BLaER1 treated with 17β-estradiol and CSF1 and Interleukin-3, amounts not matched to agents 10 nM and 100 nM (cell line): ENCODE measurements at regions not wholly inside any gene's neighbourhood (a gene's known extent, or its start where the extent isn't known, plus 50 kb on each side); places are given as distances from the start of the nearest gene placed in this dataset.

Source experiments
- H3K27ac ChIP-seq, 11 experiments: shearing (Covaris generic); formaldehyde crosslinking; 2 replicates each; pipeline ENCODE4 v1.8.1; 2022
- H3K27me3 ChIP-seq, 11 experiments: shearing (Covaris generic); formaldehyde crosslinking; 2 replicates each; pipeline ENCODE4 v1.8.1; 2022
- H3K36me3 ChIP-seq, 11 experiments: shearing (Covaris generic); formaldehyde crosslinking; 2 replicates each; pipeline ENCODE4 v1.8.1; 2022
- H3K4me1 ChIP-seq, 10 experiments: shearing (Covaris generic); formaldehyde crosslinking; 2 replicates each; pipeline ENCODE4 v1.8.1; 2022
- H3K4me2 ChIP-seq, 11 experiments: shearing (Covaris generic); formaldehyde crosslinking; 2 replicates each; pipeline ENCODE4 v1.8.1; 2022
- H3K4me3 ChIP-seq, 10 experiments: shearing (Covaris generic); formaldehyde crosslinking; 2 replicates each; pipeline ENCODE4 v1.8.1; 2022
- H3K9ac ChIP-seq, 11 experiments: shearing (Covaris generic); formaldehyde crosslinking; 2 replicates each; pipeline ENCODE4 v1.8.1; 2022
- H3K9me3 ChIP-seq, 11 experiments: shearing (Covaris generic); formaldehyde crosslinking; replicated peaks in 1 of 11; 2 replicates each; pipeline ENCODE4 v1.8.1; 2022
- H4K20me1 ChIP-seq, 11 experiments: shearing (Covaris generic); formaldehyde crosslinking; 2 replicates each; pipeline ENCODE4 v1.8.1; 2022
- Cebpa-rat ChIP-seq, 11 experiments: shearing (Covaris generic); IDR thresholded peaks; 2 replicates each; pipeline ENCODE4 v1.8.1; 2022

DNA sequence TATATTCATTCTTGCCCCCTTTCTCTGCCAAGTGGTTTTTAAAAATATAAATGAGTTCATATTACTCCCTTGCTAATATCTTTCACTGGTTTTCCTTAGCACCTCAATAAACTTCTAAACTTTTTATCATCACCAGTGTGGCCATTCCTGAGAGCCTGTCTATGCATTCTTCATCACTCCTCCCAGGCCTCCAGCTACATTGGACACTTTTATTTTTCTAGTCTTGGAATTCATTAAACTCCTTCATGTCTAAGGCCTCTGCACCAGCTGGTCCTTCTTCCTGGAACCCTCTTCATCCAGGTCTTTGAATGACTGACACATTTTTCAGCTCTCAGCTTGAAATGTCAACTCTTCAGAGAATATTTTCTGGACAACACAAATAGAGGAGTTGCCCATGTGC is 120.4 kb upstream of the P2RY1 start:
- no peak for TF ChIP-seq Cebpa-rat (IDR thresholded peaks at IDR 0.05)
- no peak overlapping the region for H3K4me3 ChIP-seq
- no peak overlapping the region for H3K9ac ChIP-seq
- H3K9me3 ChIP-seq: no peaks in the 10 kb centered on the region
- H3K4me1 ChIP-seq: peaks cover 0 to 9% (median 0%) of the 10 kb centered on the region in 10 experiments; a peak in 4 of 20 replicates
- H4K20me1 ChIP-seq: no peaks in the 10 kb centered on the region
- no peaks in the 10 kb centered on the region for H3K36me3 ChIP-seq
- no peak overlapping the region for H3K27ac ChIP-seq
- no peaks in the 10 kb centered on the region for H3K27me3 ChIP-seq
- H3K4me2 ChIP-seq: no peak overlapping the region

DNA sequence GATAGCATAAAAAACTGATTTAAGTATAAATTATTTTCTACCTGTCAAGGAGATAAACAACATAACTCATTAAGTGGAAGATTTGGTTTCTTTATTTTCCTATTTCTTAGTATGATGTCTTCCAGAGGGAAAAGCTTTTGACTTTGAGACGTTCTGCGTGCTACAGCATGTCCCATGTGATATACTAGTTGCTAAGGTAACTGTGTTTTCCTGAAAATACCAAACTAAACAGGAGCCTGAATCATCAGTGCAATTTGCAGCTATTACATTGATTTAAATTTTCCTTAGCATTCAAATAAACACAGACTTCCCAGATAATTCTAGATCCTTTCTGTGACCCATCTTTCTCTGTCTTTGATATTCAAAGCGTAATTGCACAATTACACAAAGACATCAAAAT is 117.7 kb upstream of the P2RY1 start:
- no peaks in the 10 kb centered on the region for H3K36me3 ChIP-seq
- no peak for TF ChIP-seq Cebpa-rat (IDR thresholded peaks at IDR 0.05)
- H3K9me3 ChIP-seq: no peaks in the 10 kb centered on the region
- no peak overlapping the region for H3K9ac ChIP-seq
- no peak overlapping the region for H3K4me2 ChIP-seq
- H3K27me3 ChIP-seq: no peaks in the 10 kb centered on the region
- H3K4me1 ChIP-seq: peaks cover 0 to 9% (median 0%) of the 10 kb centered on the region in 10 experiments; a peak in 4 of 20 replicates
- H3K27ac ChIP-seq: no peak overlapping the region
- no peak overlapping the region for H3K4me3 ChIP-seq
- no peaks in the 10 kb centered on the region for H4K20me1 ChIP-seq

DNA sequence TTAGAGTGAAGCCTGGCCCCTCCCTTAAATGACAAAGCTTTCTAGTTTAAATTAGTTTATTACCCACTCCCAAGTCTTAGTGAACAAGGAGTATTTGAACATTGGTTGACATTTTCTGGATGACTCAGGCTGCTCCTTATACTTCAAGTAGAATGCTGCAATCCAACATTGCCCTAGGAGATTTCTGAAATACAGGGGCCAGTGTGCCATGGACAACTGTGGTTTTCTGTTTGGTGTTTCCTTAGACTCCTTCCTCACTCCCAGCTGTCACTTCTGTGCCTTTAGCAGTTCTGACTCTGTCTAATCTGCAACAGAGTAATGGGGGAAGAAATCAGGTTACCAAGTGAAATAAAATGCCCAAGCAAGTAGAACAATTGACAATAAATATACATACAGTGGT is 116.1 kb upstream of the P2RY1 start:
- Histone ChIP-seq H3K27me3 (no peaks in the 10 kb centered on the region), H3K27ac (no peak overlapping the region), H3K9me3 (no peaks in the 10 kb centered on the region), H3K4me2 (peak overlapping the region in 3 of 11 experiments; percentile 12 to 39 (median 20); a peak in 5 of 22 replicates), H3K4me1 (peaks cover 0 to 9% (median 0%) of the 10 kb centered on the region in 10 experiments; a peak in 4 of 20 replicates), H3K4me3 (no peak overlapping the region), H3K36me3 (no peaks in the 10 kb centered on the region), H4K20me1 (no peaks in the 10 kb centered on the region), H3K9ac (no peak overlapping the region)
- no peak for TF ChIP-seq Cebpa-rat (IDR thresholded peaks at IDR 0.05)

DNA sequence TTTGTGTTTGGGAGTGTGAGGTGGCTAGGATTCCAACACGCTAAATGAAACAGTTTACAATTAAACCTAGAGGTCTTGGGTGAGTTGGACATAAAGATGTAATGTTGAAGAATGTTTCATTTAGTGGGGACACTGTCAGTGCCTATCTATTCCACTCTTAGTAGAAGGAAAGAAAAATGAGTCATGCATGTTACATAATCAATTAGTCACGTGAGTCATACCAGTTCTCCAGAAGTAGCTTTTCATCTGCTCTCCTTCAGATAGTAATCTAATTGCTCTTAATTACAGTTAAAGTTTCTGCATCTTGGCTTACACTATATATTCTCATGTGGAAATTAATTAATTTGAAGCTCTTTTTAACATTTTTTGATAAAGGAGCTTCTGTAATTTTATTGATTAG is 115.7 kb upstream of the P2RY1 start:
- H3K4me1 ChIP-seq: peaks cover 0 to 9% (median 0%) of the 10 kb centered on the region in 10 experiments; a peak in 4 of 20 replicates
- no peak overlapping the region for H3K9ac ChIP-seq
- no peaks in the 10 kb centered on the region for H4K20me1 ChIP-seq
- peak overlapping the region in 3 of 11 experiments; percentile 12 to 39 (median 20); a peak in 5 of 22 replicates for H3K4me2 ChIP-seq
- no peak overlapping the region for H3K27ac ChIP-seq
- no peaks in the 10 kb centered on the region for H3K27me3 ChIP-seq
- no peak for TF ChIP-seq Cebpa-rat (IDR thresholded peaks at IDR 0.05)
- no peaks in the 10 kb centered on the region for H3K9me3 ChIP-seq
- no peak overlapping the region for H3K4me3 ChIP-seq
- no peaks in the 10 kb centered on the region for H3K36me3 ChIP-seq

DNA sequence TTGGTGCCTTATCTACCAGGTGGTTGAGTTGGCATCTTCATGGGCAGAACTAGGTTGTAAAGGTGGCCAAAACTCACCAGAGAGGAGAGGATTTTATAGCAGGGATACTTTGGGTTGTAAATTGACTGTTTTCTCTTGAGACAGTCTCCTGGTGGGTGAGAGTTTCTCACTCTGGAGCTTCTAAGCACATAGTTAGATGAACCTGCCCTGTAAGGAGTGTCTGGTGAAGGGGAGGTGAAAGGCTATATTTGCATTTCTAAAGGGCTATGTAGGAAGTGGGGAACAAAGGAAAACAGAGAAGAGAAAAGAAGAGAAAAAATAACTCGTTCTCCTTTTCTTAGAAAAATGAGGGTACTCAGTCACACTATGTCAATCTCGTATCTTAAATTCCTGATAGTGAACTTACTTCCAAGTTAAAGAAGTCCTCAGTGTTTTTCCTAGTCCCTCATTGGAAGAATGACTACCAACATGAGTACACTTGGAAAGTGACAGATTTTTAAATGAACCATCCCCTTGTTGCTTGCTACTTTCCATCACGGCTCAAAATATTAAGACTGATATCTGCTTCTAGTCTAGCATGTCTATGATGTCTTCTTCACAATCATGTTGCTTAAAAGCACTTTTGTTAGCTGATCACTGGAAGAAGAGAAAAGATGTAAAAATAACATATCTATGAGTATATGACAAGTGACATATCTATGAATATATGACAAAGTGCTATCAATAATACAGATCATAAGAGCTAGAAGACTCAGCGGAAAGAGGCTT is 113.8 kb upstream of the P2RY1 start:
- Histone ChIP-seq H3K36me3 (no peaks in the 10 kb centered on the region), H3K4me3 (no peak overlapping the region), H3K27ac (no peak overlapping the region), H4K20me1 (no peaks in the 10 kb centered on the region), H3K27me3 (no peaks in the 10 kb centered on the region), H3K9ac (no peak overlapping the region), H3K4me2 (no peak overlapping the region), H3K4me1 (peaks cover 0 to 9% (median 0%) of the 10 kb centered on the region in 10 experiments; a peak in 4 of 20 replicates), H3K9me3 (no peaks in the 10 kb centered on the region)
- TF ChIP-seq Cebpa-rat (IDR thresholded peaks at IDR 0.05): no peak

DNA sequence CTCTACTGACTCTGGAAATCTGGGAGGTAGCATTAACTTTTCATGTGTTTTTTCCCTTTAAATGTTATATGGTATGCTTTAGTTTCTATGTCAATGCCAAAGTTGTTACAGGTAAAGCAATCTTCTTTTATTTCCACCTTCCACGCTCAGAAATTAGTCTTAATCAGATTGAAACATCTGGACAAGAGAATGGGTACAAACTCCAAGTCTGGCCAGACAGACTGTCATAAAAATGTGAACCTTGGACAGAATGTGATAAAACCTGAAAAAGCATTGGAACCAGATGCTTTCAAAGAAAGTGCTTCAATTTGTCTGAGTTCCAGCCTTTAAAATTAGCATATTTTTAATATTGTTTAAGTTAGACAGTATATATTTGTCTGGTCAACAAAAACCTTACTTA is 110.7 kb upstream of the P2RY1 start:
- Histone ChIP-seq H3K27ac (no peak overlapping the region), H3K27me3 (no peaks in the 10 kb centered on the region), H3K9ac (no peak overlapping the region), H3K4me3 (no peak overlapping the region), H3K9me3 (no peaks in the 10 kb centered on the region), H3K4me2 (no peak overlapping the region), H3K36me3 (no peaks in the 10 kb centered on the region), H3K4me1 (peaks cover 0 to 2% (median 0%) of the 10 kb centered on the region in 10 experiments; a peak in 4 of 20 replicates), H4K20me1 (no peaks in the 10 kb centered on the region)
- TF ChIP-seq Cebpa-rat (IDR thresholded peaks at IDR 0.05): no peak

DNA sequence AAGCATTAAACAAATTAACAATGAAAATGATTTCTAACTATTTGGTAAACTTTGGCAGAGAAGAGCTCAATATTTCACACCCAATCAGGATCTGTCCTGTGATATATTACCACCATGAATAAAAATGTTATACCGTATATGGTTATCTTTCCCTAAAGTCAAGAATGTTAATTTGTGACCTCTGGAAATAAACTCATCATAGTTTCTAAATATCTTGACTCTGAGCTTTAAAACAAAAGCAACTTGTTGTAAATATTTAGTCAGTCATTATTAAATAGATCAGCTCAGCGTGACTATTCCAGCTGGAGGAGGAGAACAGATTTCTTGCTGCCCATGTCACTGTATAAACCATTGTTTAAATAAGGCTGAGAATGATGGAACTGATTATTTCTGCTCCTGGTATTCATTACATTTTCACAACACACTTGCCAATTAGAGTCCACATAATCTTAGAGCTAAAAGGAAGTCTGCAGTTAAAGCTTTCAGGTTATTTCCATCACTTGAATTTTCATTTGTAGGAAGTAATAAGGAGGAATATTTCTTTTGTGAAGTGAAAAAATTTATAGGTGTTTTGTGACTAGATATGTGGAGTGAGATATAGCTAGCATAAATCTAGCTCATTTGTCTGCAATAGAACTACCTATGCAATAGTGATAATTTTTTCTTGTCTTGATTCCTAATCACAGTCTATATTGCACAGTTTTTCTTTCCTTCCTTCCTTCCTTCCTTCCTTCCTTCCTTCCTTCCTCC is 106.5 kb upstream of the P2RY1 start:
- no peak overlapping the region for H3K27ac ChIP-seq
- H4K20me1 ChIP-seq: no peaks in the 10 kb centered on the region
- no peaks in the 10 kb centered on the region for H3K4me1 ChIP-seq
- H3K4me2 ChIP-seq: no peak overlapping the region
- no peak overlapping the region for H3K4me3 ChIP-seq
- H3K27me3 ChIP-seq: no peaks in the 10 kb centered on the region
- H3K9ac ChIP-seq: no peak overlapping the region
- no peaks in the 10 kb centered on the region for H3K36me3 ChIP-seq
- no peaks in the 10 kb centered on the region for H3K9me3 ChIP-seq
- no peak for TF ChIP-seq Cebpa-rat (IDR thresholded peaks at IDR 0.05)

DNA sequence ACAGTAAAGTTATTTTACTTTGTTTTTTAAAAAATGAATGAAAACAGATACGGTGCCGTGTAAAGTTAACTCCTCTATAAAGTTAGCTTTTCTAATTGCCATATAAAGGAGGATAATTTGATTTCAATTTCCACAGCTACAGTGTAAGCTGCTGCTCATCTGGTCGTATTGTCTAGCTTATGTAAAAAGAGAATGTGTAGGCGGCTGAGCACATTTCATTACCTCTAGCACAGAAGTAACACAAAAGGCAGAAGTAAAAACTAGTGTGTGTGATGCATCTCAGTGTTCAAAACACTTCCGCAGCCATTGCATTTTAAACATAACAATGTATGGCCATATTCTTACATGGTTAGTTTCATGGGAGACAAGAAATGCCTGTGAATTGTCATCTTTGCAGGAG is 105.0 kb upstream of the P2RY1 start:
- Histone ChIP-seq H3K4me1 (no peaks in the 10 kb centered on the region), H4K20me1 (no peaks in the 10 kb centered on the region), H3K4me2 (no peak overlapping the region), H3K27ac (no peak overlapping the region), H3K4me3 (no peak overlapping the region), H3K9ac (no peak overlapping the region), H3K9me3 (no peaks in the 10 kb centered on the region), H3K36me3 (no peaks in the 10 kb centered on the region), H3K27me3 (no peaks in the 10 kb centered on the region)
- TF ChIP-seq Cebpa-rat (IDR thresholded peaks at IDR 0.05): no peak

DNA sequence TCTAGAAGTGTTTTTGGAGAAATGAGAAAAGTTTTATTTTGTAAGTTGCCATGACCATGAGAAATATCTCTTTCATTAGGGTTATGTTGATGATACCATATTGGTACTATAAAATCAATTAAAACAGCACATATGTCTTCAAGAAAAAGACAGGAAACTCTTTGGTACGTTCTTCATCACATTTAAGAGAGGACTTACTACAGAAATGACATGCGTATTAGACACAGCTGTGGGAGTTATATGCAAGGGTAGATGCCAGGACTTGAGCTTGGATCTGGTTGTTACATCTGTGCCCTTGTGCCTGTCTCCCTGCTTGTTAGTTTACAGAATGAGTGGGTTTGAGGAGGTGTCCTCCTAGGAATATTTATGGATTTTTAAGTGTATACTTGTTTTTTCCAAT is 103.4 kb upstream of the P2RY1 start:
- Histone ChIP-seq H3K36me3 (no peaks in the 10 kb centered on the region), H3K27me3 (no peaks in the 10 kb centered on the region), H4K20me1 (no peaks in the 10 kb centered on the region), H3K9me3 (no peaks in the 10 kb centered on the region), H3K4me2 (no peak overlapping the region), H3K9ac (no peak overlapping the region), H3K4me1 (no peaks in the 10 kb centered on the region), H3K27ac (no peak overlapping the region), H3K4me3 (no peak overlapping the region)
- TF ChIP-seq Cebpa-rat (IDR thresholded peaks at IDR 0.05): no peak
